Small intestine (tissue), 7 donors: ENCODE measurements at regions not wholly inside any gene's neighbourhood (a gene's known extent, or its start where the extent isn't known, plus 50 kb on each side); places are given as distances from the start of the nearest gene placed in this dataset.

Source experiments
- DNase-seq, 2 donors: peaks; one replicate each; pipeline versions ENCODE4 v3.0.0 to v3.0.0-alpha.2; 2013
- FAIRE-seq: peaks from 2 replicates; lab custom pipeline; 2012; peaks lifted over from hg19 to GRCh38; lab: Jason Lieb, UNC
- H3K27ac ChIP-seq, 3 donors: one replicate each; pipeline ENCODE4 v1.5.1; 2013; ENCODE audit warnings: low read length in 2 of 3, mild to moderate bottlenecking in 2 of 3, control low read depth in 1 of 3, inconsistent platforms in 1 of 3, low read depth in 1 of 3, moderate library complexity in 1 of 3
- H3K27me3 ChIP-seq, 3 donors: one replicate each; pipeline ENCODE4 v1.6.1; 2013; ENCODE audit warnings: low read length in 3 of 3, inconsistent platforms in 1 of 3; ENCODE audit not compliant: control insufficient read depth in 3 of 3, insufficient read depth in 3 of 3
- H3K36me3 ChIP-seq, 3 donors: one replicate each; pipeline ENCODE4 v1.6.1; 2013; ENCODE audit warnings: low read length in 3 of 3, inconsistent platforms in 1 of 3, low read depth in 1 of 3, mild to moderate bottlenecking in 1 of 3, moderate library complexity in 1 of 3; ENCODE audit not compliant: control insufficient read depth in 3 of 3, insufficient read depth in 2 of 3
- H3K4me1 ChIP-seq, 3 donors: one replicate each; pipeline ENCODE4 v1.6.1; 2013; ENCODE audit warnings: low read length in 2 of 3, inconsistent platforms in 1 of 3, low read depth in 1 of 3, mild to moderate bottlenecking in 1 of 3, moderate library complexity in 1 of 3; ENCODE audit not compliant: control insufficient read depth in 3 of 3, insufficient read depth in 2 of 3
- H3K4me3 ChIP-seq, 3 donors: one replicate each; pipeline ENCODE4 v1.5.1; 2013; ENCODE audit warnings: low read length in 3 of 3, control low read depth in 1 of 3, inconsistent platforms in 1 of 3, low read depth in 1 of 3, mild to moderate bottlenecking in 1 of 3, moderate library complexity in 1 of 3
- H3K9me3 ChIP-seq, 2 donors: one replicate each; pipeline ENCODE4 v1.6.1; 2013; ENCODE audit warnings: low read depth in 1 of 2, low read length in 1 of 2; ENCODE audit not compliant: control insufficient read depth in 2 of 2, insufficient read depth in 1 of 2
- WGBS, 3 donors: extraction: QIAGEN DNeasy Blood & Tissue Kit; methylation state at CpG; one replicate each; pipeline ENCODE4 v1.1.7; 2013; 5-methylcytosine and 5-hydroxymethylcytosine counted together
- donor health status: healthy with polysubstance abuse.
- donor health status: control.
- donor health status: control.
- donor health status: Bipolar disorder and iron deficiency.
- donor health status: healthy.

- peak in 1 of 2 donors; percentile 42 for DNase-seq
- WGBS, 3 donors = 38 to 60% (median 40%) methylated on average over 7 of the region's 7 CpGs
Measured at GRCh38 chr1:11364170-11364569, 91.2 kb downstream of the UBIAD1 start.

DNA sequence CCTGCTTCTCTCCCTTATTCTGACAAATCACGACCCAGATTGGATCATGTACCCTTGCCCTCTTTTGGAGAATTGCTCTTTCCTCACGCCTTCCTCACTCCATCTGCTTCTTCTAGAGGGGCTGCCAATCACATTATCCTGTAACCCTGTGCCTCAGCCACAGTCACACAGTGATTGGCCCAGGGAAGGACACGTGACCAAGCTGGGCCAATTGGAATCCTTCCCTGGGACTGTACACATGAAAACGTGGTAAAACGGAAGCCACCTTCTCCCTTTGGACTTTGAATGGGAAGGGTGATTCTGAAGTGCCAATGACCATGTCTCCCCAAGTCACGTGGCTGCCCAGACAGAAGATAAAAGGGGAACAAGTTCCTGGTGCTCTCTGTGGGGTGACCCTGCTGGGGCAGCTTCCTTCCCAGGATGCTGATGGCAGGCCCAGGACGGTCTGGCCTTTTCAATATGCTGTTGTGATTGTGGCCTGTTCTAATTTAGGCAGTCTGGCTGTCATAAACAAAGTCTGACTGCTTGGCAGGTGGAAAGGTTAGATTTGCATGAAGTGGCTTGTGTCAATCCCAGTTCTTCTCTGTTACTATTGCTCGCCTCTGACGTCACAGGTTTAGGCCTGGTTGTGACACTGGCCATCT is 92.9 kb downstream of the UBIAD1 start:
- no peak for FAIRE-seq

More at GRCh38 chr1:11364170-11364569, 91.2 kb downstream of the UBIAD1 start:
- FAIRE-seq = no peak
- H3K36me3 ChIP-seq = no peaks in the 10 kb centered on the region
- H3K27me3 ChIP-seq = no peaks in the 10 kb centered on the region
- peaks cover 0 to 5% of the 10 kb centered on the region in 2 donors for H3K9me3 ChIP-seq
- no peak overlapping the region for H3K4me3 ChIP-seq
- H3K4me1 ChIP-seq = peaks cover 0 to 5% (median 0%) of the 10 kb centered on the region in 3 donors
- no peak overlapping the region for H3K27ac ChIP-seq

GRCh38 chr1:11373029-11373894 is 100.3 kb downstream of the UBIAD1 start:
- WGBS, 3 donors = 75 to 83% (median 82%) methylated on average over 10 of the region's 10 CpGs
- Histone ChIP-seq H3K36me3 (no peaks in the 10 kb centered on the region), H3K4me1 (no peaks in the 10 kb centered on the region), H3K9me3 (no peaks in the 10 kb centered on the region), H3K27ac (no peak overlapping the region), H3K4me3 (no peak overlapping the region), H3K27me3 (peaks cover 0 to 16% (median 3%) of the 10 kb centered on the region in 3 donors)
- FAIRE-seq = no peak
- no peak for DNase-seq

More for the DNA sequence above, 92.9 kb downstream of the UBIAD1 start:
- peak in 1 of 2 donors; percentile 27 for DNase-seq
- H3K4me3 ChIP-seq = no peak overlapping the region
- H3K27me3 ChIP-seq = peaks cover 0 to 3% (median 0%) of the 10 kb centered on the region in 3 donors
- 68 to 74% (median 73%) methylated on average over 9 of the region's 9 CpGs for WGBS, 3 donors
- no peak overlapping the region for H3K27ac ChIP-seq
- no peaks in the 10 kb centered on the region for H3K36me3 ChIP-seq
- no peaks in the 10 kb centered on the region for H3K4me1 ChIP-seq
- H3K9me3 ChIP-seq = peaks cover 0 to 5% of the 10 kb centered on the region in 2 donors

DNA sequence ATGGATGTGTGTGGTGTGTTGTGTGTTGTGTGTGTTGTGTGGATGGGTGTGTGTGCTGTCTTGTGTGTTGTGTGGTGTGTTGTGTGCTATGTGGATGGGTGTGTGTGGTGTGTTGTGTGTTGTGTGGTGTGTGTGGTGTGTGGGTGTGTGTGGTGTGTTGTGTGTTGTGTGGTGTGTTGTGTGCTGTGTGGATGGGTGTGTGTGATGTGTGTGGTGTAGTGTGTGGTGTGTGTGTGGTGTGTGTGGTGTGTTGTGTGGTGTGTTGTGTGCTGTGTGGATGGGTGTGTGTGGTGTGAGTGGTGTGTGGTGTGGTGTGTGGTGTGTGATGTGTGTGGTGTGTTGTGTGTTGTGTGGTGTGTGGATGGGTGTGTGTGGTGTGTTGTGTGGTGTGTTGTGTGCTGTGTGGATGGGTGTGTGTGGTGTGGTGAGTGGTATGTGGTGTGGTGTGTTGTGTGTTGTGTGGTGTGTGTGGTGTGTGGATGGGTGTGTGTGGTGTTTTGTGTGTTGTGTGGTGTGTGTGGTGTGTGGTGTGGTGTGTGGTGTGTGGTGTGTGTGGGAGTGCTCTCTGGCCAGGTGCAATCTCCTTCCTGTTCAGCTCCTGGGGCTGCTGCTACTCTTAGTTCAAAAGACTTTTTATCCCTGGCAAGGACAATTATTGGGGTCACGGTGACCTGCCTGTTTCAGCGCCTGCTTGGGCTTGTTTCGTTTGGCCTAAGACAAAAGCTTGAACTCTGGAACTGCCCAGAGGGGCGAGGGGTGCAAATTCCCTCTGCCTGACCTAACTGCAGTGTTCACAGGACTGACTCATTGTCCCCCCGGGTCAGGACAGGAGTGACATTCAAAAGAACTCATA is 101.1 kb downstream of the UBIAD1 start:
- Histone ChIP-seq H3K4me3 (no peak overlapping the region), H3K27ac (no peak overlapping the region), H3K4me1 (no peaks in the 10 kb centered on the region), H3K9me3 (no peaks in the 10 kb centered on the region), H3K27me3 (peaks cover 0 to 16% (median 3%) of the 10 kb centered on the region in 3 donors), H3K36me3 (no peaks in the 10 kb centered on the region)
- FAIRE-seq = no peak
- DNase-seq = no peak
- 13 to 36% (median 28%) methylated on average over 5 of the region's 5 CpGs for WGBS, 3 donors

GRCh38 chr1:11374748-11375110 is 101.7 kb downstream of the UBIAD1 start:
- Histone ChIP-seq H3K27ac (no peak overlapping the region), H3K27me3 (peaks cover 0 to 20% (median under 1%) of the 10 kb centered on the region in 3 donors), H3K9me3 (no peaks in the 10 kb centered on the region), H3K36me3 (no peaks in the 10 kb centered on the region), H3K4me1 (no peaks in the 10 kb centered on the region), H3K4me3 (no peak overlapping the region)
- FAIRE-seq (no peak), DNase-seq (no peak)
- 77 to 79% (median 79%) methylated on average over 5 of the region's 5 CpGs for WGBS, 3 donors

DNA sequence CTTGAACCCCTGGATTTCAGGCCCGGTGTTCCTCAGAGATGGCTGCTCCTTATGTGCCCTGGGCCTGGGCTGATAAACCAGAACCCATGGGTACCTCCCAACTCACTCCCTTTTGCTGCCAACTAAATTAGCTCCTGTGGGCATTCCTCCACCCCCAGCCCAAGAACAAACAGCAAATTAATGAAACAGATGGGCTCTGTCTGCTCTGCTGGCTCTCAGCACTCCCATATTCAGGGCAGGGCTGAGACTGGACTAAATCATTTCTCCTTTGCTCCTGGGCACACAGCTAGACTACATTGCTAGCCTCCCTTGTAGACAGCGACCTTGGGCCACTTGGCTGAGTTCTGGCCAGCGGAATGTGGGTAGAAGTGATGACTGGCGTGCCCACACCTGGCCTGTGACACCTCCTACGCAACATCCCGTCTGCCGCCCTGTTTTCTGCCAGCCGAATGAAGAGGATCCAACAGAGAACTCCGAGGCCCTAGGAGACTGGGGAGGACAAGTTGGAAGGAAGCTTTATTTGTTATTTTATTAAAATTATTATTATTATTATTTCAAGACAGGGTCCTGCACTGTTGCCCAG is 101.9 kb upstream of the DISP3 start:
- no peak for FAIRE-seq
- H3K27me3 ChIP-seq = peaks cover 0 to 35% (median 5%) of the 10 kb centered on the region in 3 donors
- WGBS, 3 donors = 76 to 84% (median 78%) methylated on average over 9 of the region's 9 CpGs

GRCh38 chr1:11377954-11378353 is 101.0 kb upstream of the DISP3 start:
- WGBS, 3 donors = 91 to 95% (median 95%) methylated on average over 4 of the region's 4 CpGs
- no peaks in the 10 kb centered on the region for H3K36me3 ChIP-seq
- no peak overlapping the region for H3K27ac ChIP-seq
- H3K4me1 ChIP-seq = no peaks in the 10 kb centered on the region
- no peak for FAIRE-seq
- H3K9me3 ChIP-seq = no peaks in the 10 kb centered on the region
- H3K27me3 ChIP-seq = peaks cover 0 to 35% (median 5%) of the 10 kb centered on the region in 3 donors
- no peak overlapping the region for H3K4me3 ChIP-seq
- no peak for DNase-seq

More for the DNA sequence above, 101.9 kb upstream of the DISP3 start:
- Histone ChIP-seq H3K4me1 (no peaks in the 10 kb centered on the region), H3K4me3 (no peak overlapping the region), H3K36me3 (no peaks in the 10 kb centered on the region), H3K27ac (no peak overlapping the region), H3K9me3 (no peaks in the 10 kb centered on the region)
- DNase-seq = no peak
